Ishikawa (cell line): ENCODE measurements at regions not wholly inside any gene's neighbourhood (a gene's known extent, or its start where the extent isn't known, plus 50 kb on each side); places are given as distances from the start of the nearest gene placed in this dataset.

Experiments
- CEBPB ChIP-seq: IDR thresholded peaks from 2 replicates; pipeline ENCODE4 v1.6.1; 2012
- CREB1 ChIP-seq: IDR thresholded peaks from 2 replicates; pipeline ENCODE4 v1.6.1; 2012; ENCODE audit warnings: low read depth
- EGR1 ChIP-seq: IDR thresholded peaks from 2 replicates; pipeline ENCODE4 v1.6.1; 2012
- EP300 ChIP-seq: IDR thresholded peaks from 2 replicates; pipeline ENCODE4 v1.6.1; 2012; ENCODE audit warnings: borderline replicate concordance
- FOXM1 ChIP-seq: IDR thresholded peaks from 2 replicates; pipeline ENCODE4 v1.6.1; 2012; ENCODE audit warnings: low read depth, borderline replicate concordance
- NFIC ChIP-seq: IDR thresholded peaks from 2 replicates; pipeline ENCODE4 v1.6.1; 2012
- RAD21 ChIP-seq: IDR thresholded peaks from 2 replicates; pipeline ENCODE4 v1.6.1; 2012; ENCODE audit warnings: low read depth
- REST ChIP-seq: IDR thresholded peaks from 2 replicates; pipeline ENCODE4 v1.6.1; 2012; ENCODE audit warnings: low read depth, mild to moderate bottlenecking
- TAF1 ChIP-seq: IDR thresholded peaks from 2 replicates; pipeline ENCODE4 v1.6.1; 2012; ENCODE audit warnings: low read depth, mild to moderate bottlenecking
- TCF12 ChIP-seq: IDR thresholded peaks from 2 replicates; pipeline ENCODE4 v1.6.1; 2012; ENCODE audit warnings: low read depth
- TEAD4 ChIP-seq: IDR thresholded peaks from 2 replicates; pipeline ENCODE4 v1.6.1; 2012
- YY1 ChIP-seq: IDR thresholded peaks from 2 replicates; pipeline ENCODE4 v1.6.1; 2012; ENCODE audit warnings: low read depth
- ZBTB7A ChIP-seq: IDR thresholded peaks from 2 replicates; pipeline ENCODE4 v1.6.1; 2012; ENCODE audit warnings: low read depth
- TF ChIP-seq, protein P1 (sequence below): IDR thresholded peaks from 2 replicates; pipeline ENCODE4 v1.6.1; 2012
- TF ChIP-seq, protein P2 (sequence below): IDR thresholded peaks from 2 replicates; pipeline ENCODE4 v1.6.1; 2012

GRCh38 chr6:113782636-113783035, 74.5 kb upstream of the MARCKS start:
- no peak for TF ChIP-seq YY1
- TF ChIP-seq ZBTB7A = no peak
- no peak for TF ChIP-seq NFIC
- no peak for TF ChIP-seq CEBPB
- TF ChIP-seq TAF1 = no peak
- TF ChIP-seq EGR1 = no peak
- TF ChIP-seq EP300 = no peak
- TF ChIP-seq TCF12 = no peak
- TF ChIP-seq, protein P1, sequence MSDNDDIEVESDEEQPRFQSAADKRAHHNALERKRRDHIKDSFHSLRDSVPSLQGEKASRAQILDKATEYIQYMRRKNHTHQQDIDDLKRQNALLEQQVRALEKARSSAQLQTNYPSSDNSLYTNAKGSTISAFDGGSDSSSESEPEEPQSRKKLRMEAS = no peak
- TF ChIP-seq RAD21 = no peak
- TF ChIP-seq CREB1 = no peak
- no peak for TF ChIP-seq TEAD4
- TF ChIP-seq REST = no peak

DNA sequence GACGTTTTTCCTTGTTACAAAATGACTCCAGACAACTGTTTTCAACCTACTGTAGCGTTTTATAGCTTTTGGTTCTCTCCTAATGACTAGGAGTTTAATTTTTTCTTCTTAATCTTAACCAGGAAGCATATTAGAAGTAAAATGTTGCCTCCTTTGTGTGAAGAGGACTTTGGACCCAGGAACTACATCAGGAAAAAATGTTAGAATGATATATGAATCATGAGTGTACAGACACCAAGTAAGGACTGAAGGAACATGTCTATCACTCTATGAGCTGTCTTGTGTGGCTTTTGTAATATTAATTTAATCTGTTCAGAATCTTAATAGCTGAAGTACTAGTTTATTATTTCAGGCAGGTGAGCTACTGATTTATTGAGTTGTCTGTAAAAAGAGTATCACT, 71.0 kb upstream of the MARCKS start:
- TF ChIP-seq, protein P1 = no peak
- no peak for TF ChIP-seq TAF1
- no peak for TF ChIP-seq TEAD4
- no peak for TF ChIP-seq YY1
- no peak for TF ChIP-seq CREB1

GRCh38 chr6:113788586-113788985, 68.6 kb upstream of the MARCKS start:
- TF ChIP-seq CEBPB (no peak), CREB1 (no peak), ZBTB7A (no peak), EGR1 (no peak), TAF1 (no peak), REST (no peak), RAD21 (no peak), EP300 (no peak), YY1 (no peak), TEAD4 (no peak), NFIC (no peak), FOXM1 (no peak), TCF12 (no peak)
- TF ChIP-seq, protein P2, sequence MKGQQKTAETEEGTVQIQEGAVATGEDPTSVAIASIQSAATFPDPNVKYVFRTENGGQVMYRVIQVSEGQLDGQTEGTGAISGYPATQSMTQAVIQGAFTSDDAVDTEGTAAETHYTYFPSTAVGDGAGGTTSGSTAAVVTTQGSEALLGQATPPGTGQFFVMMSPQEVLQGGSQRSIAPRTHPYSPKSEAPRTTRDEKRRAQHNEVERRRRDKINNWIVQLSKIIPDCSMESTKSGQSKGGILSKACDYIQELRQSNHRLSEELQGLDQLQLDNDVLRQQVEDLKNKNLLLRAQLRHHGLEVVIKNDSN = no peak
- TF ChIP-seq, protein P1 = no peak

GRCh38 chr6:113796038-113796437, 61.1 kb upstream of the MARCKS start:
- TF ChIP-seq TEAD4 (no peak), EGR1 (no peak), TAF1 (no peak), FOXM1 (no peak), CREB1 (no peak), NFIC (no peak), TCF12 (no peak), EP300 (no peak), ZBTB7A (no peak), YY1 (no peak), REST (no peak), RAD21 (no peak), CEBPB (no peak)
- TF ChIP-seq, protein P2 = no peak
- TF ChIP-seq, protein P1 = no peak
